PC-3 (cell line): ENCODE measurements at regions not wholly inside any gene's neighbourhood (a gene's known extent, or its start where the extent isn't known, plus 50 kb on each side); places are given as distances from the start of the nearest gene placed in this dataset.

Experiments used
- ATAC-seq: fragments of 200-7000 bp; cut with Tn5 transposase; 2 replicates; pipeline ENCODE4 v1.9.1; 2020; ENCODE audit warnings: mild to moderate bottlenecking, moderate library complexity
- BruUV-seq: library from RNA; stranded (reverse); fragments of 400-500 nt; replicated peaks from 2 replicates; lab custom pipeline; 2021; lab: Mats Ljungman, UMichigan
- CTCF ChIA-PET: fragments of 300-600 bp; sonication (Branson Sonifier 250); formaldehyde crosslinking; loops from one replicate; lab custom pipeline; 2022; ENCODE audit warnings: antibody characterized with exemption; lab: Charles Lee
- POLR2A ChIA-PET: fragments of 300-600 bp; sonication (Branson Sonifier 250); formaldehyde crosslinking; loops from one replicate; lab custom pipeline; 2022; ENCODE audit warnings: antibody characterized with exemption; ENCODE audit not compliant: unreplicated experiment; lab: Charles Lee
- DNase-seq: peaks from one replicate; pipeline ENCODE4 v3.0.0-alpha.2; 2015
- H2AFZ ChIP-seq: fragments of 300-600 bp; sonication (generic); 2 replicates; pipeline ENCODE4 v1.6.0; 2016; ENCODE audit warnings: antibody characterized with exemption, low read length
- H3F3A ChIP-seq: fragments of 300-600 bp; sonication (generic); one replicate; pipeline ENCODE4 v1.6.0; 2017; ENCODE audit warnings: antibody characterized with exemption, low read length, control low read depth, mild to moderate bottlenecking; ENCODE audit not compliant: unreplicated experiment
- H3K27ac ChIP-seq: fragments of 300-600 bp; sonication (generic); 2 replicates; pipeline ENCODE4 v1.5.1; 2016; ENCODE audit warnings: mild to moderate bottlenecking, low read length
- H3K27me3 ChIP-seq: fragments of 300-600 bp; sonication (generic); 2 replicates; pipeline ENCODE4 v1.6.1; 2016; ENCODE audit warnings: low read length, mixed read lengths
- H3K36me3 ChIP-seq: fragments of 300-600 bp; sonication (generic); 2 replicates; pipeline ENCODE4 v1.6.1; 2016; ENCODE audit warnings: low read depth, mixed run types, low read length, mixed read lengths
- H3K4me1 ChIP-seq: fragments of 300-600 bp; sonication (generic); 2 replicates; pipeline ENCODE4 v1.5.1; 2016; ENCODE audit warnings: low read length; ENCODE audit not compliant: insufficient read depth
- H3K4me2 ChIP-seq: fragments of 300-600 bp; sonication (generic); 2 replicates; pipeline ENCODE4 v1.6.0; 2016; ENCODE audit warnings: low read length
- H3K4me3 ChIP-seq: fragments of 300-600 bp; sonication (generic); 2 replicates; pipeline ENCODE4 v1.5.1; 2016; ENCODE audit warnings: mild to moderate bottlenecking, low read length, mixed read lengths
- H3K79me2 ChIP-seq: fragments of 300-600 bp; sonication (generic); 2 replicates; pipeline ENCODE4 v1.6.1; 2017; ENCODE audit warnings: low read length, mixed read lengths
- H3K9ac ChIP-seq: fragments of 300-600 bp; sonication (generic); 2 replicates; pipeline ENCODE4 v1.6.0; 2016; ENCODE audit warnings: mild to moderate bottlenecking, low read length
- H3K9me2 ChIP-seq: fragments of 300-600 bp; sonication (generic); replicated peaks from 2 replicates; pipeline ENCODE4 v1.6.1; 2016; ENCODE audit warnings: mixed run types, low read length, mixed read lengths
- H3K9me3 ChIP-seq: fragments of 300-600 bp; sonication (generic); 2 replicates; pipeline ENCODE4 v1.6.1; 2016; ENCODE audit warnings: low read length, mixed read lengths
- H4K20me1 ChIP-seq: fragments of 300-600 bp; sonication (generic); 2 replicates; pipeline ENCODE4 v1.6.1; 2016; ENCODE audit warnings: low read length, mixed read lengths
- EZH2 ChIP-seq: fragments of 300-600 bp; sonication (generic); IDR thresholded peaks from one replicate; pipeline ENCODE4 v1.6.1; 2017; ENCODE audit warnings: antibody characterized with exemption, mild to moderate bottlenecking, low read length; ENCODE audit not compliant: unreplicated experiment
- EZH2phosphoT487 ChIP-seq: fragments of 300-600 bp; sonication (generic); IDR thresholded peaks from 2 replicates; pipeline ENCODE4 v1.6.1; 2018; ENCODE audit warnings: mild to moderate bottlenecking, antibody characterized with exemption, low read length, borderline replicate concordance
- intact Hi-C: fragments of 100-400 bp; cut with micrococcal nuclease; formaldehyde crosslinking; loops from 2 replicates; pipeline ENCODE4 v1.9.0; 2023
- TF ChIP-seq, protein P1 (sequence below): fragments of 300-600 bp; sonication (generic); conservative IDR thresholded peaks from 2 replicates; pipeline ENCODE4 v1.5.1; 2017; ENCODE audit warnings: antibody characterized with exemption, low read depth, mild to moderate bottlenecking, low read length

DNA sequence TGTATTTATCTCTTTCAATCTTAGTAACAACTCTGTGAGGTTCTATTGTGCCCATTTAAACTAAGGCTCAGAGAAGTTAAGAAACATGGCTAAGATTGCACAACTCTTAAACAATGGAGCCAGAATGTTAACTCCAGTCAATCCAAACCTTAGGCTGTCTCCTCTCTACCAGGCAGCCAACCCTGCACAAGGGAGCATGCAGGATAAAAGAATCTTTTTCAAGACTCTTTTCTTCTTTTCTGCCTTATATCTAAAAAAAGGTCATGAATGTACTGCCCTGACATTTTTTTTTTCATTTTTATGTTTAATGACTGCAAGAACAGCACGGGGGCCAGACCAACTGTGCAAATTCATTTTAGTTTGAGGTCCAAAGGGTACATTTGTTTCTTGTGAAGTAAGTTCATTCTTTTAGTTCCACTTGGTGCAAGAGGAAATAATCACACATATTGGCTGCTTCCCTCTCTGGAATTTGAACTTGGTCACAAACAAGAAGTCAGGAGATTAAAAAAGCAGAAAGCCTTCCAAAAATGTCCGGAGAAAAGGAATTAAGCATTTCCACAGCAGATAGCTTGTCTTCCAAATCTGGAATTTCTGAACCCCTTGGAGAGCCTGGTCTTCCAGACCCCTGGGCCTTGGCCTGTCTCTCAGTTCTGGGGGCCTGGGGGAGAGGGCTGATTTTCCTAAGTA, 96.0 kb upstream of the RIOK3 start:
- Histone ChIP-seq H2AFZ (no peak overlapping the region), H3K36me3 (no peaks in the 10 kb centered on the region; the same call in 1 of the 2 replicates), H3K9ac (no peak overlapping the region), H3K9me3 (no peaks in the 10 kb centered on the region), H4K20me1 (no peaks in the 10 kb centered on the region), H3K27ac (no peak overlapping the region), H3K79me2 (no peaks in the 10 kb centered on the region), H3K27me3 (no peaks in the 10 kb centered on the region), H3F3A (no peaks in the 10 kb centered on the region), H3K9me2 (no peaks in the 10 kb centered on the region), H3K4me3 (no peak overlapping the region), H3K4me2 (no peak overlapping the region), H3K4me1 (peaks cover 7% of the 10 kb centered on the region)
- CTCF ChIA-PET, result no interaction called here
- intact Hi-C loops, result no loop called here
- TF ChIP-seq EZH2phosphoT487, result no peak
- TF ChIP-seq, protein P1, sequence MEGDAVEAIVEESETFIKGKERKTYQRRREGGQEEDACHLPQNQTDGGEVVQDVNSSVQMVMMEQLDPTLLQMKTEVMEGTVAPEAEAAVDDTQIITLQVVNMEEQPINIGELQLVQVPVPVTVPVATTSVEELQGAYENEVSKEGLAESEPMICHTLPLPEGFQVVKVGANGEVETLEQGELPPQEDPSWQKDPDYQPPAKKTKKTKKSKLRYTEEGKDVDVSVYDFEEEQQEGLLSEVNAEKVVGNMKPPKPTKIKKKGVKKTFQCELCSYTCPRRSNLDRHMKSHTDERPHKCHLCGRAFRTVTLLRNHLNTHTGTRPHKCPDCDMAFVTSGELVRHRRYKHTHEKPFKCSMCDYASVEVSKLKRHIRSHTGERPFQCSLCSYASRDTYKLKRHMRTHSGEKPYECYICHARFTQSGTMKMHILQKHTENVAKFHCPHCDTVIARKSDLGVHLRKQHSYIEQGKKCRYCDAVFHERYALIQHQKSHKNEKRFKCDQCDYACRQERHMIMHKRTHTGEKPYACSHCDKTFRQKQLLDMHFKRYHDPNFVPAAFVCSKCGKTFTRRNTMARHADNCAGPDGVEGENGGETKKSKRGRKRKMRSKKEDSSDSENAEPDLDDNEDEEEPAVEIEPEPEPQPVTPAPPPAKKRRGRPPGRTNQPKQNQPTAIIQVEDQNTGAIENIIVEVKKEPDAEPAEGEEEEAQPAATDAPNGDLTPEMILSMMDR, result no peak
- TF ChIP-seq EZH2, result no peak
- no peak for ATAC-seq
- POLR2A ChIA-PET, result no interaction called here
- no TSS peak for BruUV-seq
- no peak for DNase-seq

- Histone ChIP-seq H2AFZ (no peak overlapping the region), H4K20me1 (no peaks in the 10 kb centered on the region), H3K36me3 (no peaks in the 10 kb centered on the region; the same call in 1 of the 2 replicates), H3K27ac (no peak overlapping the region), H3K9ac (no peak overlapping the region), H3K27me3 (no peaks in the 10 kb centered on the region), H3K9me2 (no peaks in the 10 kb centered on the region), H3K79me2 (no peaks in the 10 kb centered on the region), H3K4me3 (no peak overlapping the region), H3F3A (no peaks in the 10 kb centered on the region), H3K4me2 (no peak overlapping the region), H3K9me3 (no peaks in the 10 kb centered on the region), H3K4me1 (peaks cover 7% of the 10 kb centered on the region)
- intact Hi-C loops, result no loop called here
- ATAC-seq (no peak), DNase-seq (no peak)
- no TSS peak for BruUV-seq
- TF ChIP-seq EZH2 (no peak), EZH2phosphoT487 (no peak)
- TF ChIP-seq, protein P1, result no peak
- ChIA-PET CTCF (no interaction called here), POLR2A (no interaction called here)
Observed at GRCh38 chr18:23357996-23358594, 95.0 kb upstream of the RIOK3 start.

DNA sequence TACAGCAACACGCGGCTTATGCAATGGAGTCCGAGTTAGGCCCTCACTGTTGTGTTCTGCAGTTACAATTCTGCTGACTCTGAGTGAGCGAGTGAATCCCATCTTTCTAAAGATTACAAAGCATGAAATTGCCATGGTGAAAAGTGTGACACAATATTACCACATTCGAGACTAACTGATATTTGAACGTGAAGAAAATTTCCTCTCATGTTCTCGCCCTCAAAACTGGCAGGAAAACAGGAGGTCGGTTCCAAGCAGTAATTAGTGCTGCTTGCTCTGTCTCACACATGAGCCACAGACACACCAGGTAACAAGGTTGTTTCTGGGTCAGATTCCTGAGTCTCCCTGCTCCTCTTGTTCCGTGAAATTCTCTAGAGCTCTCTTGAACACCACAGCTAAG, 93.7 kb upstream of the RIOK3 start:
- CTCF ChIA-PET, result no interaction called here
- no peak for ATAC-seq
- DNase-seq, result no peak
- Histone ChIP-seq H3K36me3 (no peaks in the 10 kb centered on the region; the same call in 1 of the 2 replicates), H3K9me2 (no peaks in the 10 kb centered on the region), H3K27ac (no peak overlapping the region), H3K9me3 (no peaks in the 10 kb centered on the region), H3K4me3 (no peak overlapping the region), H3K79me2 (no peaks in the 10 kb centered on the region), H3K27me3 (no peaks in the 10 kb centered on the region), H3K4me1 (peaks cover 6% of the 10 kb centered on the region), H2AFZ (no peak overlapping the region), H3F3A (no peaks in the 10 kb centered on the region), H3K4me2 (no peak overlapping the region), H3K9ac (no peak overlapping the region), H4K20me1 (no peaks in the 10 kb centered on the region)
- no TSS peak for BruUV-seq
- TF ChIP-seq EZH2 (no peak), EZH2phosphoT487 (no peak)
- TF ChIP-seq, protein P1, result no peak
- POLR2A ChIA-PET, result no interaction called here
- intact Hi-C loops, result no loop called here
